ENCODE measurements at regions not wholly inside any gene's neighbourhood (a gene's known extent, or its start where the extent isn't known, plus 50 kb on each side); places are given as distances from the start of the nearest gene placed in this dataset.
"Not testable (repeated sequence)": the region's sequence is repeated elsewhere in the genome, so short reads cannot be mapped to it uniquely, and the experiment has no call there.

GRCh38 chr7:52592698-52593097, 442.7 kb upstream of the POM121L12 start:
- H3K27me3 Mint-ChIP-seq (ENCODE audit: low read depth): no peaks in the 10 kb centered on the region
- no peak overlapping the region for H3K4me3 Mint-ChIP-seq
- peaks cover 24% of the 10 kb centered on the region for H3K9me3 Mint-ChIP-seq
- H3K36me3 Mint-ChIP-seq (ENCODE audit: insufficient read depth): no peaks in the 10 kb centered on the region
- DNase-seq (no peak), ATAC-seq (no peak)
- no peaks in the 10 kb centered on the region for H3K4me1 Mint-ChIP-seq (ENCODE audit: low read depth)

GRCh38 chr7:52586704-52587103, 448.7 kb upstream of the POM121L12 start:
- ATAC-seq (no peak), DNase-seq (no peak)
- no peaks in the 10 kb centered on the region for H3K27me3 Mint-ChIP-seq (ENCODE audit: low read depth)
- H3K9me3 Mint-ChIP-seq: peaks cover 20% of the 10 kb centered on the region
- H3K4me1 Mint-ChIP-seq (ENCODE audit: low read depth): no peaks in the 10 kb centered on the region
- H3K36me3 Mint-ChIP-seq (ENCODE audit: insufficient read depth): no peaks in the 10 kb centered on the region
- no peak overlapping the region for H3K4me3 Mint-ChIP-seq

- Mint-ChIP-seq H3K27me3 (ENCODE audit: low read depth) (no peaks in the 10 kb centered on the region), H3K9me3 (peaks cover 11% of the 10 kb centered on the region), H3K4me1 (ENCODE audit: low read depth) (no peaks in the 10 kb centered on the region), H3K4me3 (no peak overlapping the region), H3K36me3 (ENCODE audit: insufficient read depth) (no peaks in the 10 kb centered on the region)
- no peak for DNase-seq
- no peak for ATAC-seq
These were observed 451.4 kb upstream of the POM121L12 start for GRCh38 chr7:52584041-52584440.

GRCh38 chr7:52573141-52573540, 462.3 kb upstream of the POM121L12 start:
- H3K27me3 Mint-ChIP-seq (ENCODE audit: low read depth); H3K4me1 Mint-ChIP-seq (ENCODE audit: low read depth); DNase-seq; H3K4me3 Mint-ChIP-seq; ATAC-seq; H3K36me3 Mint-ChIP-seq (ENCODE audit: insufficient read depth): not testable (repeated sequence)
- H3K9me3 Mint-ChIP-seq: peaks cover 12% of the 10 kb centered on the region

- Mint-ChIP-seq H3K4me3 (no peak overlapping the region), H3K9me3 (peaks cover 14% of the 10 kb centered on the region), H3K36me3 (ENCODE audit: insufficient read depth) (no peaks in the 10 kb centered on the region), H3K4me1 (ENCODE audit: low read depth) (no peaks in the 10 kb centered on the region), H3K27me3 (ENCODE audit: low read depth) (no peaks in the 10 kb centered on the region)
- ATAC-seq (no peak), DNase-seq (no peak)
These were observed 464.4 kb upstream of the POM121L12 start for GRCh38 chr7:52571026-52571425.

- H3K9me3 Mint-ChIP-seq: peaks cover 16% of the 10 kb centered on the region
- H3K27me3 Mint-ChIP-seq (ENCODE audit: low read depth): no peaks in the 10 kb centered on the region
- no peaks in the 10 kb centered on the region for H3K36me3 Mint-ChIP-seq (ENCODE audit: insufficient read depth)
- ATAC-seq: no peak
- no peak for DNase-seq
- no peak overlapping the region for H3K4me3 Mint-ChIP-seq
- no peaks in the 10 kb centered on the region for H3K4me1 Mint-ChIP-seq (ENCODE audit: low read depth)
These were observed 466.3 kb upstream of the POM121L12 start for GRCh38 chr7:52569151-52569550.

GRCh38 chr7:52565974-52566373, 469.5 kb upstream of the POM121L12 start:
- H3K9me3 Mint-ChIP-seq: peaks cover 32% of the 10 kb centered on the region
- no peaks in the 10 kb centered on the region for H3K36me3 Mint-ChIP-seq (ENCODE audit: insufficient read depth)
- DNase-seq: no peak
- ATAC-seq: no peak
- H3K27me3 Mint-ChIP-seq (ENCODE audit: low read depth): no peaks in the 10 kb centered on the region
- no peak overlapping the region for H3K4me3 Mint-ChIP-seq
- no peaks in the 10 kb centered on the region for H3K4me1 Mint-ChIP-seq (ENCODE audit: low read depth)

GRCh38 chr7:52555805-52556204, 479.6 kb upstream of the POM121L12 start:
- ATAC-seq (no peak), DNase-seq (no peak)
- H3K4me1 Mint-ChIP-seq (ENCODE audit: low read depth): no peaks in the 10 kb centered on the region
- H3K36me3 Mint-ChIP-seq (ENCODE audit: insufficient read depth): no peaks in the 10 kb centered on the region
- H3K27me3 Mint-ChIP-seq (ENCODE audit: low read depth): no peaks in the 10 kb centered on the region
- no peak overlapping the region for H3K4me3 Mint-ChIP-seq
- peaks cover 26% of the 10 kb centered on the region for H3K9me3 Mint-ChIP-seq

- no peak overlapping the region for H3K4me3 Mint-ChIP-seq
- H3K4me1 Mint-ChIP-seq (ENCODE audit: low read depth): no peaks in the 10 kb centered on the region
- DNase-seq (no peak), ATAC-seq (no peak)
- no peaks in the 10 kb centered on the region for H3K27me3 Mint-ChIP-seq (ENCODE audit: low read depth)
- no peaks in the 10 kb centered on the region for H3K36me3 Mint-ChIP-seq (ENCODE audit: insufficient read depth)
- H3K9me3 Mint-ChIP-seq: peaks cover 27% of the 10 kb centered on the region
These were observed 488.0 kb upstream of the POM121L12 start for GRCh38 chr7:52547308-52547910.

- not testable (repeated sequence) for H3K4me3 Mint-ChIP-seq; ATAC-seq; H3K27me3 Mint-ChIP-seq (ENCODE audit: low read depth); H3K4me1 Mint-ChIP-seq (ENCODE audit: low read depth); DNase-seq; H3K36me3 Mint-ChIP-seq (ENCODE audit: insufficient read depth)
- peaks cover 25% of the 10 kb centered on the region for H3K9me3 Mint-ChIP-seq
These were observed 494.2 kb upstream of the POM121L12 start for GRCh38 chr7:52541198-52541765.

- no peak overlapping the region for H3K4me3 Mint-ChIP-seq
- peaks cover 25% of the 10 kb centered on the region for H3K9me3 Mint-ChIP-seq
- H3K4me1 Mint-ChIP-seq (ENCODE audit: low read depth): no peaks in the 10 kb centered on the region
- H3K36me3 Mint-ChIP-seq (ENCODE audit: insufficient read depth): no peaks in the 10 kb centered on the region
- ATAC-seq (no peak), DNase-seq (no peak)
- no peaks in the 10 kb centered on the region for H3K27me3 Mint-ChIP-seq (ENCODE audit: low read depth)
These were observed 495.4 kb upstream of the POM121L12 start for GRCh38 chr7:52540041-52540440.

- Mint-ChIP-seq H3K4me3 (no peak overlapping the region), H3K27me3 (ENCODE audit: low read depth) (no peaks in the 10 kb centered on the region), H3K9me3 (peaks cover 21% of the 10 kb centered on the region), H3K4me1 (ENCODE audit: low read depth) (no peaks in the 10 kb centered on the region), H3K36me3 (ENCODE audit: insufficient read depth) (no peaks in the 10 kb centered on the region)
- no peak for DNase-seq
- no peak for ATAC-seq
These were observed 496.0 kb upstream of the POM121L12 start for GRCh38 chr7:52539414-52539813.

- Mint-ChIP-seq H3K36me3 (ENCODE audit: insufficient read depth) (no peaks in the 10 kb centered on the region), H3K27me3 (ENCODE audit: low read depth) (no peaks in the 10 kb centered on the region), H3K4me3 (no peak overlapping the region), H3K9me3 (peaks cover 23% of the 10 kb centered on the region), H3K4me1 (ENCODE audit: low read depth) (no peaks in the 10 kb centered on the region)
- no peak for DNase-seq
- no peak for ATAC-seq
These were observed 498.4 kb upstream of the POM121L12 start for GRCh38 chr7:52537051-52537450.

GRCh38 chr7:52525772-52526341, 509.6 kb upstream of the POM121L12 start:
- Mint-ChIP-seq H3K4me1 (ENCODE audit: low read depth) (no peaks in the 10 kb centered on the region), H3K9me3 (peaks cover 17% of the 10 kb centered on the region), H3K27me3 (ENCODE audit: low read depth) (no peaks in the 10 kb centered on the region), H3K36me3 (ENCODE audit: insufficient read depth) (no peaks in the 10 kb centered on the region), H3K4me3 (no peak overlapping the region)
- no peak for DNase-seq
- no peak for ATAC-seq

- DNase-seq (no peak), ATAC-seq (no peak)
- Mint-ChIP-seq H3K36me3 (ENCODE audit: insufficient read depth) (no peaks in the 10 kb centered on the region), H3K4me3 (no peak overlapping the region), H3K27me3 (ENCODE audit: low read depth) (no peaks in the 10 kb centered on the region), H3K4me1 (ENCODE audit: low read depth) (no peaks in the 10 kb centered on the region), H3K9me3 (peaks cover 32% of the 10 kb centered on the region)
These were observed 516.6 kb upstream of the POM121L12 start for GRCh38 chr7:52518869-52519268.

Data from activated T-cell treated with anti-CD3 and anti-CD28 coated beads, Interleukin-2, amount 50 U/mL, for 4 hours (primary cell).